Choroid plexus epithelial cell (primary cell): ENCODE measurements at regions not wholly inside any gene's neighbourhood (a gene's known extent, or its start where the extent isn't known, plus 50 kb on each side); places are given as distances from the start of the nearest gene placed in this dataset.
"Not testable (repeated sequence)": the region's sequence is repeated elsewhere in the genome, so short reads cannot be mapped to it uniquely, and the experiment has no call there.

Experiments used
- DNase-seq: peaks from one replicate; pipeline ENCODE4 v3.0.0-alpha.2; 2010; ENCODE audit warnings: low read depth
- H3K4me3 ChIP-seq: 2 replicates; pipeline ENCODE4 v1.5.1; 2011; ENCODE audit warnings: low read depth, mild to moderate bottlenecking, control low read depth, low read length, moderate library complexity
- TF ChIP-seq, protein P1 (sequence below): conservative IDR thresholded peaks from 2 replicates; pipeline ENCODE4 v1.5.1; 2011; ENCODE audit warnings: low read depth, mild to moderate bottlenecking, control low read depth, inconsistent platforms, low read length, moderate library complexity

- no peak for DNase-seq
- H3K4me3 ChIP-seq: no peak overlapping the region
- TF ChIP-seq, protein P1, sequence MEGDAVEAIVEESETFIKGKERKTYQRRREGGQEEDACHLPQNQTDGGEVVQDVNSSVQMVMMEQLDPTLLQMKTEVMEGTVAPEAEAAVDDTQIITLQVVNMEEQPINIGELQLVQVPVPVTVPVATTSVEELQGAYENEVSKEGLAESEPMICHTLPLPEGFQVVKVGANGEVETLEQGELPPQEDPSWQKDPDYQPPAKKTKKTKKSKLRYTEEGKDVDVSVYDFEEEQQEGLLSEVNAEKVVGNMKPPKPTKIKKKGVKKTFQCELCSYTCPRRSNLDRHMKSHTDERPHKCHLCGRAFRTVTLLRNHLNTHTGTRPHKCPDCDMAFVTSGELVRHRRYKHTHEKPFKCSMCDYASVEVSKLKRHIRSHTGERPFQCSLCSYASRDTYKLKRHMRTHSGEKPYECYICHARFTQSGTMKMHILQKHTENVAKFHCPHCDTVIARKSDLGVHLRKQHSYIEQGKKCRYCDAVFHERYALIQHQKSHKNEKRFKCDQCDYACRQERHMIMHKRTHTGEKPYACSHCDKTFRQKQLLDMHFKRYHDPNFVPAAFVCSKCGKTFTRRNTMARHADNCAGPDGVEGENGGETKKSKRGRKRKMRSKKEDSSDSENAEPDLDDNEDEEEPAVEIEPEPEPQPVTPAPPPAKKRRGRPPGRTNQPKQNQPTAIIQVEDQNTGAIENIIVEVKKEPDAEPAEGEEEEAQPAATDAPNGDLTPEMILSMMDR: no peak
Measured at GRCh38 chrX:30008031-30008430, 207.3 kb upstream of the MAGEB2 start.

DNA sequence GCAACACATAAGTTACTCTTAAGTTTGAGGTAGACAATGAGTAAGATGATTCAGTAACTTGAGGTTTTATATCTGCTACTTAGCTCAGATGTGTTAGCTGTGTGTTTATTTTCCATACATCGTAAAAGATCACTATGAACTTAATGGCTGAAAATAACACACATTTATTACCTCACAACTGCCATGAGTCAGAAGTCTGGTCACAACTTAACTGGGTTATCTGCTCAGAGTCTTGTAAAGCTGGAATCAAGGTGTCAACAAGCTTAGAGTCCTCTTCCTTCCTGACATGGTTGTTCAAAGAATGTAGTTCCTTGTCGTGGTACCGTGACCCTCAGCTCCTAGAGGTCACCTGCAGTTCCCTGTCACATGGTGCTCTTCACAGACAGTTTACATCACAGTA, 204.9 kb upstream of the MAGEB2 start:
- no peak overlapping the region for H3K4me3 ChIP-seq
- DNase-seq: no peak
- TF ChIP-seq, protein P1: no peak

- DNase-seq: no peak
- TF ChIP-seq, protein P1: no peak
- no peak overlapping the region for H3K4me3 ChIP-seq
Measured at GRCh38 chrX:30015440-30015839, 199.9 kb upstream of the MAGEB2 start.

- TF ChIP-seq, protein P1: no peak
- no peak for DNase-seq
- no peak overlapping the region for H3K4me3 ChIP-seq
Measured at GRCh38 chrX:30027636-30028035, 187.7 kb upstream of the MAGEB2 start.

GRCh38 chrX:30036406-30036805, 179.0 kb upstream of the MAGEB2 start:
- not testable (repeated sequence) for H3K4me3 ChIP-seq, DNase-seq

GRCh38 chrX:30039768-30040167, 175.6 kb upstream of the MAGEB2 start:
- TF ChIP-seq, protein P1: no peak
- H3K4me3 ChIP-seq: no peak overlapping the region
- peak; percentile 66 for DNase-seq

- TF ChIP-seq, protein P1: peak; percentile 66
- no peak overlapping the region for H3K4me3 ChIP-seq
- peak; percentile 44 for DNase-seq
Measured at GRCh38 chrX:30060718-30061117, 154.6 kb upstream of the MAGEB2 start.

DNA sequence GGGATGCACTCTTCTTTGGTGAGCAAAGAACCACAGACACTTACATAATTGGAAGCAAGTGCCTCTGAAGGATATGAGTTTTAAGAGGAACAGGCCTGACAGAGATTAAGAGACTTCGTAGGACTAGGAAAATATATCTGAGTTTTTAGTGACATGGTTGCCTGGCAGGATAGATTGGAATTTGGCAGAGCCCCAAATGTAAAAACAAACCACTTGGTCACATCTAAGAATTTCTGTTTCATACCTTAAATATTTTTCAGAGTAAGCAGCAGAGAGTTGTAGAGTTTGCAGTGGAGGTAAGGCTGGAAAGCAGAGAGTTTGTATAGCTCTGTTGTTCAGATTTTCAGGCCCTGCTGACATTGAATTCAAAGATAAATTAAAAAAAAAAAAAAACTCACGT, 150.1 kb upstream of the MAGEB2 start:
- peak; percentile 65 for DNase-seq
- TF ChIP-seq, protein P1: no peak
- no peak overlapping the region for H3K4me3 ChIP-seq
